Osteocyte (in vitro differentiated cells): ENCODE measurements at regions not wholly inside any gene's neighbourhood (a gene's known extent, or its start where the extent isn't known, plus 50 kb on each side); places are given as distances from the start of the nearest gene placed in this dataset.

ENCODE experiments used
- DNase-seq: peaks from one replicate; pipeline ENCODE4 v3.0.0; 2021; ENCODE audit warnings: mixed read lengths; ENCODE audit not compliant: unreplicated experiment; ENCODE audit errors: extremely low spot score
- H3K27ac Mint-ChIP-seq: one replicate; pipeline ENCODE4 v1.8.0; 2021; ENCODE audit warnings: mild to moderate bottlenecking, mixed read lengths; ENCODE audit not compliant: unreplicated experiment
- H3K27me3 Mint-ChIP-seq: one replicate; pipeline ENCODE4 v1.8.0; 2021; ENCODE audit warnings: mixed read lengths; ENCODE audit not compliant: unreplicated experiment
- H3K36me3 Mint-ChIP-seq: one replicate; pipeline ENCODE4 v1.8.0; 2021; ENCODE audit warnings: mixed read lengths; ENCODE audit not compliant: unreplicated experiment
- H3K4me1 Mint-ChIP-seq: one replicate; pipeline ENCODE4 v1.8.0; 2021; ENCODE audit warnings: mixed read lengths; ENCODE audit not compliant: unreplicated experiment
- H3K4me3 Mint-ChIP-seq: one replicate; pipeline ENCODE4 v1.8.0; 2021; ENCODE audit warnings: mild to moderate bottlenecking, moderate library complexity, mixed read lengths; ENCODE audit not compliant: unreplicated experiment
- H3K9me3 Mint-ChIP-seq: one replicate; pipeline ENCODE4 v1.8.0; 2021; ENCODE audit warnings: mixed read lengths; ENCODE audit not compliant: unreplicated experiment
- TF ChIP-seq, protein P1 (sequence below): fragments of 200-600 bp; sonication (generic); IDR thresholded peaks from 2 replicates; pipeline ENCODE4 v1.5.0; 2021; ENCODE audit warnings: antibody characterized with exemption, mild to moderate bottlenecking, moderate library complexity

GRCh38 chr18:44425161-44425560, 255.5 kb upstream of the SETBP1 start:
- no peak for DNase-seq

DNA sequence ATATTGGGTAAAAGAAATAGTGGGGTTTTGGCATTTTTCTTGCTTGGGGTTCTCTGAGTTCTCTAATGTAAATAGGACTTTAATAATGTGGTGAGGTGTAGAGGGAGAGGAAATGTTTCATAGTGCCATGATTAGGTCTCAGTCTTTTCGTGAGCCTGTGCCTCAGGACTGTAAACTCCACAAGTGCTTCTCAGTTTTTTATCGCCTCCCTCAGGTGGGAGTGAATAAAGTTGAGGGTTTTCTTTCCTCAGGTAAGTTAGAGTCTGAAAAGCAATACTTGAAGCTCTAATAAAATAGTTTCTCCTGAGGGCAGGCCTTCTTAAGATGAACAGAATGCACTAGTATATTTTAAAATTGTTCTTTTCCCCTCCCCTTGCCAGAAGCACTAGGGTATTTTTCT, 243.1 kb upstream of the SETBP1 start:
- TF ChIP-seq, protein P1, sequence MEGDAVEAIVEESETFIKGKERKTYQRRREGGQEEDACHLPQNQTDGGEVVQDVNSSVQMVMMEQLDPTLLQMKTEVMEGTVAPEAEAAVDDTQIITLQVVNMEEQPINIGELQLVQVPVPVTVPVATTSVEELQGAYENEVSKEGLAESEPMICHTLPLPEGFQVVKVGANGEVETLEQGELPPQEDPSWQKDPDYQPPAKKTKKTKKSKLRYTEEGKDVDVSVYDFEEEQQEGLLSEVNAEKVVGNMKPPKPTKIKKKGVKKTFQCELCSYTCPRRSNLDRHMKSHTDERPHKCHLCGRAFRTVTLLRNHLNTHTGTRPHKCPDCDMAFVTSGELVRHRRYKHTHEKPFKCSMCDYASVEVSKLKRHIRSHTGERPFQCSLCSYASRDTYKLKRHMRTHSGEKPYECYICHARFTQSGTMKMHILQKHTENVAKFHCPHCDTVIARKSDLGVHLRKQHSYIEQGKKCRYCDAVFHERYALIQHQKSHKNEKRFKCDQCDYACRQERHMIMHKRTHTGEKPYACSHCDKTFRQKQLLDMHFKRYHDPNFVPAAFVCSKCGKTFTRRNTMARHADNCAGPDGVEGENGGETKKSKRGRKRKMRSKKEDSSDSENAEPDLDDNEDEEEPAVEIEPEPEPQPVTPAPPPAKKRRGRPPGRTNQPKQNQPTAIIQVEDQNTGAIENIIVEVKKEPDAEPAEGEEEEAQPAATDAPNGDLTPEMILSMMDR: no peak

More at GRCh38 chr18:44425161-44425560, 255.5 kb upstream of the SETBP1 start:
- H3K36me3 Mint-ChIP-seq: peaks cover 3% of the 10 kb centered on the region
- TF ChIP-seq, protein P1: no peak
- no peaks in the 10 kb centered on the region for H3K4me1 Mint-ChIP-seq
- H3K27me3 Mint-ChIP-seq: peaks cover 2% of the 10 kb centered on the region
- no peak overlapping the region for H3K4me3 Mint-ChIP-seq
- H3K27ac Mint-ChIP-seq: no peak overlapping the region
- peaks cover 11% of the 10 kb centered on the region for H3K9me3 Mint-ChIP-seq

DNA sequence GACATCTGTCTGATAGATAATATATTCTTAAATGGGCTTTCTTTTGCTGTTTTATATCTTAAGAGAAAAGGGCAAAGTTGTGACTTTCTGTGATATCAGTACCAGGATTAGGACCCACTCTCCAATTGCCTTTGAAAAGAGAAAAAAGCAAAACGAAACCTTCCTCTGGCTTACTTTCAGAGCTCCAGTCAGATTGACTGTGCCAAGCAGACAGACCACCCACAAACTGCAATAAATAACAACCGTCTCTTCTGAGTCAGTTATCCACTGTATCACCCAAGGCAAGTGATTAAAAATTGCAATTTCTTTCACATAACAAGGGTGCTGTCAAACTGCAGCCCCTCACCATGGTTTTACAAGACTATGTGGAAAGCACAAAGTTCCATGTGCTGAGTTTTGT, 230.5 kb upstream of the SETBP1 start:
- Mint-ChIP-seq H3K4me1 (peaks cover 7% of the 10 kb centered on the region), H3K9me3 (peaks cover 5% of the 10 kb centered on the region), H3K27ac (no peak overlapping the region), H3K27me3 (no peaks in the 10 kb centered on the region), H3K4me3 (no peak overlapping the region), H3K36me3 (no peaks in the 10 kb centered on the region)
- TF ChIP-seq, protein P1: no peak
- DNase-seq: no peak

More for the DNA sequence above, 243.1 kb upstream of the SETBP1 start:
- Mint-ChIP-seq H3K9me3 (peaks cover 7% of the 10 kb centered on the region), H3K27me3 (peaks cover 2% of the 10 kb centered on the region), H3K36me3 (no peaks in the 10 kb centered on the region), H3K4me1 (peaks cover 6% of the 10 kb centered on the region), H3K4me3 (no peak overlapping the region), H3K27ac (no peak overlapping the region)
- no peak for DNase-seq

DNA sequence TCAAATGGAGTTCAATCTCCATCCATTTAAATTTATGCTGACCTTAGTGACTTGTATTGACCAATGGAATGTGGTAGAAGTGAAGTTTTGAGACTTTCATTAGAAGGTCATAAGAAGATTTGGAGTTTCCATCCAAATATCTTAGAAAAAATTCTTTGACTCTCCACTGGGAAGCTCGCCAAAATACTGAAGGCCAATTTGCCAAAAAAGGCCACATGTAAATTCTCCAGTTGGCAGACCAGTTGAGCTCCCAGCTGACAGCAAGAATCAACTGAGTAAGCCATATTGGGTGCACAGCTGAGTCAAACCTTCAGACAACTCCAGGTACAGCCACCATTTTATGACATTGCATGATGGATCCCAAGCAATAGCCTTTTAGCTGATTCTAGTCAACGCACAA, 228.3 kb upstream of the SETBP1 start:
- H3K9me3 Mint-ChIP-seq: no peaks in the 10 kb centered on the region
- no peak for DNase-seq
- H3K36me3 Mint-ChIP-seq: no peaks in the 10 kb centered on the region
- no peak overlapping the region for H3K4me3 Mint-ChIP-seq
- no peaks in the 10 kb centered on the region for H3K27me3 Mint-ChIP-seq
- H3K27ac Mint-ChIP-seq: no peak overlapping the region
- TF ChIP-seq, protein P1: no peak
- peaks cover 7% of the 10 kb centered on the region for H3K4me1 Mint-ChIP-seq

DNA sequence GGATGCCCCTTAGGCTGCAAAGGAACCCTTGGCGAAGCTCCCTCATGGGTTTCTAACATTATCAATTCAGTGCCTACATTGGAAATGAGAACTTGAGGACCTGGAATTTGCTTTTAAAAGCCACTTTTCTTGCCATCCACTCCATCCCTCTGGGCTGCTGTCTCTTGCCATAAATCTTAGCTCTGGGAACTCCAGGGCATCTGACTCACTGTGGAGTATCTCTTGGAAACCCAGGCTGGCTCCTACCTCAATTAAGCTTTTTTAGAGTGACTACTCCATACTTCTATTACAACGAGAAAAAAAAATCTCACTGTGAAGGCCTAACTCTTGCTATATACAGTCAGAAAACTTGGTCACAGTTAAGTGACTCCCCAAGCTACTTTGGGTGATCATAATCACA, 227.2 kb upstream of the SETBP1 start:
- peaks cover 7% of the 10 kb centered on the region for H3K4me1 Mint-ChIP-seq
- no peaks in the 10 kb centered on the region for H3K27me3 Mint-ChIP-seq
- H3K27ac Mint-ChIP-seq: no peak overlapping the region
- no peaks in the 10 kb centered on the region for H3K36me3 Mint-ChIP-seq
- no peak overlapping the region for H3K4me3 Mint-ChIP-seq
- no peak for DNase-seq
- TF ChIP-seq, protein P1: no peak
- H3K9me3 Mint-ChIP-seq: no peaks in the 10 kb centered on the region
